GM21529 (cell line): ENCODE measurements at regions not wholly inside any gene's neighbourhood (a gene's known extent, or its start where the extent isn't known, plus 50 kb on each side); places are given as distances from the start of the nearest gene placed in this dataset.

ENCODE experiments used
- ATAC-seq: cut with Tn5 transposase; IDR thresholded peaks from one replicate; pipeline ENCODE4 v1.9.1; 2021; ENCODE audit not compliant: unreplicated experiment

DNA sequence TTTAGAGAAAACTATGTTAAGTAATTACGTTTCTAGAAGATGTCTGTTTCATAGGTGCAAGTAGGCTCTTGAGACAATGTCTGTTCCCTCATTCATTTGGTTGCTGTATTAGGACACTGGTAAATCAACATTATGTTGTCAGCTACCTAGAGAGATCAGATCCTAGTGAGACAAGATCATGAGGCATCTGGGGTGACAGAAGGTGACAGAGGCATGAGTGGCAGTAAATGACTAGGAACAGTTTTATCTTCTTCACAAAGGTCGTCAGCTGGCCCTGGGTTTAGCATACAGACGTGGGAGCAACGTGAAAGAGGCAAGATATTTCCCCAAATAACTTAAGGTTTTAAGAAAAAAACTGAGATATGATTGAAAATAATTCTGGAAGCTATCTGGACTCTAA lies 1926.3 kb upstream of the WWC1 start:
- ATAC-seq = no peak

DNA sequence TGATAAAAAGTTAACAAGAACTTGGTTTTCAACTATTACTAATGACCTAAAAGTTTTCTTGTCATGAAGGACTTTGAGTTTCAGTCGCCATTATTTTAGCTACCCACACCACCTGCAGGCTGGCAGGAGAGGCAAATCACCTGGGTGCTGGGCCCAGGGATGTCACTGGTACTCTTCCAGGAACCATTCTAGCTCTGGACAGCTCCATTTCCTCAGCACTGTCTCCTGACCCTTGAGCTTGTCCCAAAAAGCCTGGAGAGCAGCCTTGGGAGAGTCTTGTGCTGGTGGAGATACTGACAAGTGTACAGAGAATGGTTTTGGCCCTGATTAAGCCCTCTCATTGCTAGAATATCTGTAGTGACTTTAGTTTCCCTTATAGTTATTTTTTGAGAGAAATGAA lies 1924.1 kb upstream of the WWC1 start:
- ATAC-seq = no peak

- ATAC-seq = no peak
Measured at GRCh38 chr5:166369346-166369745, 1922.1 kb upstream of the WWC1 start.

DNA sequence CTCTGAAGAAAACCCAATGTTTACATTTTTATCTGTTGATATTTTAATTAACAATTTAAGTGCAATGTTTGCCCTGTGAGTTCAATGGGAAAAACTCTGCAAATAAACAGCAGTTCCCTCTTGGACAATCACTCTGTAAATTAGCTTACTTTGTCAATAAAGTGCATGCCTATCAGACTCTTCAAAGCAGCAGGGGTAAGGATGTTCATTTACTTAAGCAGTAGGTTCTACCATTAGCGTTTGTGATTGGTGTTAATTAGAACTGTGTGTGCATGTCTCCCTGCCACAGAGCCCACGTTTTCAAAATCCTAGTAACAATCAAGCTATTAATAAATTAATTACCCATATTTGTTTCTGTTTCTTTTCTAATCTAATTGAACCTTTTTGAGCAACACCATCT lies 1921.6 kb upstream of the WWC1 start:
- ATAC-seq = no peak

GRCh38 chr5:166370928-166371690 lies 1920.3 kb upstream of the WWC1 start:
- ATAC-seq = no peak

DNA sequence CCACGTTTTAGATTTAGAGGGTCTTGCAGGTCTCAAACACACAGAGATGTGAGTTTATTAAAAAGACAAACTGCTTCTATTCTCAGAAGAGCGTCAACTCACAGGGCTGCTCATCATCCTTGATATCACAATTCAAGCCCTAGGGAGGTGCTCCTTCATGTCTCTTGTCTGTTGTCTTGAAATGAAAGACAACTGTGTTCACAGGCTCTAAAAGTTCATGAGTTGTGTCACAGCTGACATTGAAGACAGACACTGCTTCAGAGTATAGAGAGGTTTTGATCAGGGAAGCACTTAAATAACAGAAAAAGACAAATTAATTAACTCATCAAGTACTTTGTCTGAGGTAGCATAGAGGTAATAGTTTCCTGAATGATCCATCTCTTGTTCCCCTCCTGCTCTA lies 1917.6 kb upstream of the WWC1 start:
- ATAC-seq = no peak

- ATAC-seq = no peak
Measured at GRCh38 chr5:166377756-166378155, 1913.7 kb upstream of the WWC1 start.

GRCh38 chr5:166379517-166379916 lies 1911.9 kb upstream of the WWC1 start:
- ATAC-seq = no peak

DNA sequence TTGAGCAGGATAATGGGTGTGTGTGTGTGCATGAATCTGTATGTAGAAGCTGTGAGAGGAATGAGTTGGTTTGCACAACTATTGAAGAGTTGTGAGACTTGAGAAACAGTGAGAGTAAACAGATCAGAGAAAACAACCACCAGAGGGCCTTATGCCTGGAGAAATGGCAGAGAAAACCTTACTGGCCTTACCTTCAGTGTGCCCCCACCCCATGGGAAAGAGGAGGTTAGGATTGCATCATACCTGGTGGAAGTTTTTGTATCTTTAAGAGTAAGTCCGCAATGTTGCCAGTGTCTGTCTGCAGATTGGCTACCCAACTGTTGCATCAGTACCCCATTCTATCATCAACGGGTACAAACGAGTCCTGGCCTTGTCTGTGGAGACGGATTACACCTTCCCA lies 1909.4 kb upstream of the WWC1 start:
- ATAC-seq = no peak

DNA sequence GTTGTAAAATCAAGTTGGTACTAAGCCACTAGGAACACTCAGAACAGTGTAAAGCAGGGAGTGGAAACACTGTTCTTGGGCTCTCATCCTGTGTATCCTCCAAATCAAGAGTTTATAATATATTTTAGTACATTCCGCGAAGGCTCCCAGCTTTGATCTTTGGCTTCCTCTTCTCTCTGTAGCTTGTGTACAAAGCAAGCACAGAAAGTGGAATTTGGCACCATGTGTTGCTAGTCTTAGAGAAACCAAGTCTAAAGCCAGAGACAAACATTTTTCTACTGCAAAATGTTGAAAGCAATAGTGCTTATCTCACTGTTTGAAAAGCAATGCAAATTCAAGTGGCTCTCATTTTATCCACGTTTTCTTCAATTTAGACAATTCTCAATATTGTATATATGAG lies 1893.3 kb upstream of the WWC1 start:
- no peak for ATAC-seq

GRCh38 chr5:166399781-166400180 lies 1891.7 kb upstream of the WWC1 start:
- ATAC-seq = no peak

GRCh38 chr5:166401391-166401790 lies 1890.1 kb upstream of the WWC1 start:
- ATAC-seq = no peak

DNA sequence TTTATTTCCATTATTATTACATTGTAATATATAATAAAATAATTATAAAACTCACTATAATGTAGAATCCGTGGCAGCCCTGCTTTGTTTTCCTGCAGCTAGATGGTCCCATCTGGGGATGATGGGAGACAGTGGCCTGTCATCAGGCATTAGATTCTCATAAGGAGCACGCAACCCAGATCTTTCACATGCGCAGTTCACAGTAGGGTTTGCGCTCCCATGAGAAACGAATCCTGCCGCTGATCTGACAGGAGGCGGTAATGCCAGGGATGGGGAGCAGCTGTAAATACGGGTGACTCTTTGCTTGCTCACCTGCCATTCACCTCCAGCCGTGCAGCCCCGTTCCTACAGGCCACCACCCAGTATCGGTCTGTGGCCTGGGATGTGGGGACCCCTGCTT lies 1879.3 kb upstream of the WWC1 start:
- no peak for ATAC-seq

DNA sequence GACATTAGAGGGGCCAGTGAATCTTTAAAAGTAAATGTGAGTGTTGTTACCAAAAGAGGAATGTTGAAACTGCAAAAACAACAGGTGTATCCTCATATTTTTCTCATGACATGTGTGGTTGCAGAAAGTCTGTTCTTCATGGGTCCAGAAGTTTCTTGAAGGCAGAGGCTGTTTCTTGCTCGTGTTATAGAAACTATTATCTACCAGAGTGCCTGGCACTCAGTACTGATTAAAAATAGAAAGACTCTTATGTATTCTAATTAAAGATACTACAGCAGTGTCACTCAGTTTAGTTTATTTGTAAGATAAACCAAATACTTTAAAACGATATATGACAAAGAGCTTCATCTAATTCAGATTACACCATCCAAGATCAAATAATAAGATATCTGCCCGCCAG lies 1864.2 kb upstream of the WWC1 start:
- no peak for ATAC-seq

- ATAC-seq = no peak
Measured at GRCh38 chr5:166428264-166428803, 1863.1 kb upstream of the WWC1 start.

DNA sequence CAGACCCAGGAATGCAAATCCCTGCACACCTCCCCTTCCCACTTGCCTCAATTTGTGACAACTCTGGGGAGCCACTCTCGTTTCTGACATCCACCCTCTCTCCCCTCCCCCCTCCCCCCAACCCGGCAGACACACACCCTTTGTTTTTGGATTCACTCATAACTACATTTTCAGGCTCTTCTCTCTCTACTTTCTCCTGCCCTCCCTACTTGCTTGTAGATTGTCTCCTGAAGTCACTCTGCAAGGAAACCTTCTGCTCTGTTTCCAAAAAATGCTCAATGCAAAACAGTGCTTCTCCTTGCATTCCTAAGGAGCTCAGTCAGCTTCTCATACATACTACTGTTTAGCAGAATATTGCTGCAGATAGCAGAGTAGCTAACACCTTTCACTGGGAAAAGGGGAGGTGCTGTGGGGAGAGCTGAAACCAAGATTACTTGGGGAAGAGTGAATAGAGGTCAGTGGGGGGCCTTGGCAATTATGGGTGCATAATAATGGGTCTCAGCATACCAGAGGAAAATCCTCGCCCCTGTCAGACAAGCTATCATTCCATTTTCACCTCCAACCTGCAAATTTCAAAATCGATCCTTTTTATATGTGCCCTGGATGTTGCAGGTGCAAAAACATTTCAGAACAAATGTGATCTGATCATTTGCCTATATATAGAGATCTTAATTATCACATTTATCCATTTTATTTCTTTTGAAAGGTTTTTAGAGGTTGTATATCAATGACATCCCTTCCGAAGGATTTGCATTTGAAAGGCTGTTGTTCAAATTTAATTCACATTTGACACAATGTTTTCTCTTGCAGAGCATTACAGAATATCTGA lies 1860.7 kb upstream of the WWC1 start:
- ATAC-seq = no peak

DNA sequence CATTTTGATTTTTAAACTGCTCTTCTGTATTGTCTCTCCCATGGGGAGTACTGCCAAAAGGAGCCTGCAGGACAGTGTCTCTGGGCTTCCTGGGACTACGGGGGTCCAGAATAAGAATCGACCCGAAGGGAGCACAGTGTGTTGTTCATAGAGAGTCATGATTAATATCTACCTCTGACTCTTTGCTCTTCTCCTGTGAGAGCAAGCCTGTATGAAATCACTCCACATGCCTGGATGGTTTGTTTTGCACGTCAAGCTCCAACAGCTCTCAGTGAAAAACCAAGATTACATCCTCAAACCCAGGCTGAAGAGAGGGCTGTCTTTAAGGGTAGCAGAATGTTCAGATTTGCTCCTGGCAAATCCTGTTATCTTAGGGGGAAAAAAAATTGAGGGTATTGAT lies 1860.0 kb upstream of the WWC1 start:
- ATAC-seq = no peak

DNA sequence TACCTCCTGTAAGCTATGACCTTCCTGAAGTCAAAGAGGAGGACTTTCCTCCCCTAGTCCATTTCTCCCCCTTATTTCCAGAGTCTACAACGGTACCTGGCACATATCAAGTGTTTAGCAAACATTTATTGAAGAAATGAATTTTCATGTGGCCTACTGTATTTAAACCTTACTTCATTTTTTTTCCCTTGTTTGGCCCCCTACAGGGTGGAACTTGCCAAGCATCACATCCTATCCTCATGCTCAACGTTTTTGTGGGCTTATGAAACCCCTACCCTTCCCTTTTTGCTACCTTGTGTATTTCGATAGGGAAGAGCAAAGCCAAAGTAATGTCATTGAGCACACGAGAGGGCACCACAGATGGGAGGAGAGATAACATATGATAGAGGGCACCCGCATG lies 1857.8 kb upstream of the WWC1 start:
- ATAC-seq = no peak

GRCh38 chr5:166436872-166437271 lies 1854.6 kb upstream of the WWC1 start:
- ATAC-seq = no peak

DNA sequence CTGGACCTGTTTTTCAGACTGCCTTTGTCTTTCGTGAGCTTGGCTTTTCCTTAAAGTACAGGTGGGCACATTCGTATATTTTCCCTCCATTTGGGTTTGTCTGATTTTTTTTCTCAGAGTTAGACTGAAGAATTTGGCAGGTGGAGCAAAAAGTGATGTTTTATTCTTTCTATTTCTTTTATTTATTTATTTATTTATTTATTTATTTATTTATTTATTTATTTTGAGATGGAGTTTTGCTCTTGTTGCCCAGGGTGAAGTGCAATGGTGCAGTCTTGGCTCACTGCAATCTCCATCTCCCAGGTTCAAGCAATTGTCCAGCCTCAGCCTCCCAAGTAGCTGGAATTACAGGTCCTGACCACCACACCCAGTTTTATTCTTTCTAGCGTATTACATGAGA lies 1805.1 kb upstream of the WWC1 start:
- no peak for ATAC-seq

DNA sequence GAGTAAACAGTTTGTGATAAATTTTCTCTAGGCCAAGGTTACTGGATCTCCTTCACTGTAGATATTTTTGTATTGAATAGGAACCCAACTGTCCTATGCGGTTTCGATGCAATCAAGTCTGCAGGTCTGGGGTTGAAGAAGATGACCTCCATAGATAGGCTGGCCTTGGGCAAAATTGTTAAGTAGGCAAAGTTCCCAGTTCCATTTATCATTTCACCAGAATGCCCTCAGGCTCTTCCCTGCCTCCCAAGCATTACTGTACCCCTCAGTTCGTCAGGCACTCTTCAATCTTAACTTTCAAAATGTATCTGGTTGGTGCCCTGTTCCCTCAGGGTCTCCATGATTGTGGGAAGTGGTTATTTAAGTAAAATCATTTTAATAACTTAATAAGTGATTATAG lies 1802.9 kb upstream of the WWC1 start:
- no peak for ATAC-seq

DNA sequence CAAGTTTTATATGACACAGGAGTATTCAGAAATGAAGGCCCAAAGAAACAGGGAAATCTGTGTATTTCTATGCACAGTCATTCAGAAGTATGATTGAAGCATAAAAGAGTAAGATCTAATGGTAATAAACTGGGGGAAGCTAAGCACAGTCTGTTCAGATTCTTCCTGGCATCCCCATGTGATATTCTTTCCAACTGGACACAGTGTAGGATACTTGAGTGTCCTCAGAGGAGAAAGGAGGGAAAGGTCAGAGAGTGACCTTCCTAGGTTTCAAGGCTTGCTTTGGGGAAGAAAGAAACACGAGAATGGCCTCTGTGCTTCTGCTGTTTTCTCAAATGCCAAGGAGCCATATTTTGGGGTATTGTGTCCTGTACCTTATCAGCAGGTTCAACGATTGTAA lies 1798.4 kb upstream of the WWC1 start:
- no peak for ATAC-seq
